ENCODE measurements at regions not wholly inside any gene's neighbourhood (a gene's known extent, or its start where the extent isn't known, plus 50 kb on each side); places are given as distances from the start of the nearest gene placed in this dataset.
"Not testable (repeated sequence)": the region's sequence is repeated elsewhere in the genome, so short reads cannot be mapped to it uniquely, and the experiment has no call there.

DNA sequence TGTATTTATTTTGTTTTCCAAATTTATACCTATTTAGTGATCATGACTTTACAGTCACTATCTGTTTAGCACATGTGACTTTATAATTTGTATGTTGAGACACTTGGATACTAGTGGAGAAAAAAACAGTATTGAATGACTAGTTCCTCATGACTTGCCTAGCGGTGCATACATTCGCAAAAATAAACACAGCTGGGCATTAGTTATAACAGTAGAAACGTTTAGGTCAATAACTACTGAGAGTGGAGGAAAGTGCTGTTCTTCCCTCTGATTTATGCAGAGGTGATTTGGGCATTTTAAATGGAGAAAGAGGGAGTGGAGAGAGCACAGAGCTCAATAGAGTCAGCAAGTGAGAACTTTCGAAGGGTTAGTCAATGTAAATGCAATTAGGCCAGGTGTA is 1679.0 kb upstream of the B3GALT2 start:
- no peaks in the 10 kb centered on the region for H3K9me3 Mint-ChIP-seq
- H3K4me3 Mint-ChIP-seq = no peak overlapping the region

DNA sequence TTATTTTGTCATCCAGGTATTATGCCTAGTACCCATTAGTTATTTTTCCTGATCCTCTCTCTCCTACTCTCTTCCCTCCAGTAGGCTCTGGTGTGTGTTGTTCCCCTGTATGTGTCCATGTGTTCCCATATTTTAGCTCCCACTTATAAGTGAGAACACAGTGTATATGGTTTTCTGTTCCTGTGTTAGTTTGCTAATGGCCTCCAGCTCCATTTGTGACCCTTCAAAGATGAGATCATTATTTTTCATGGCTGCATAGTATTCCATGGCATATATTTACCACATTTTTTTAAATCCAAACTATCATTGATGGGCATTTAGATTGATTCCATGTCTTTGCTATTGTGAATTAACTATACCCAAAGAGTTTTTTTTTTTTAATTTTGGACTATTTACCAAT is 1675.7 kb upstream of the B3GALT2 start:
- H3K4me3 Mint-ChIP-seq = no peak overlapping the region
- H3K27ac Mint-ChIP-seq = no peak overlapping the region
- ATAC-seq (replicated peaks) = no peak
- no peaks in the 10 kb centered on the region for H3K9me3 Mint-ChIP-seq
- no peaks in the 10 kb centered on the region for H3K27me3 Mint-ChIP-seq
- no peaks in the 10 kb centered on the region for H3K36me3 Mint-ChIP-seq (ENCODE audit: low read depth)
- no peaks in the 10 kb centered on the region for H3K4me1 Mint-ChIP-seq

More for the DNA sequence above, 1679.0 kb upstream of the B3GALT2 start:
- ATAC-seq (replicated peaks) = no peak
- H3K27ac Mint-ChIP-seq = no peak overlapping the region
- no peaks in the 10 kb centered on the region for H3K27me3 Mint-ChIP-seq
- H3K36me3 Mint-ChIP-seq (ENCODE audit: low read depth) = no peaks in the 10 kb centered on the region
- no peaks in the 10 kb centered on the region for H3K4me1 Mint-ChIP-seq

DNA sequence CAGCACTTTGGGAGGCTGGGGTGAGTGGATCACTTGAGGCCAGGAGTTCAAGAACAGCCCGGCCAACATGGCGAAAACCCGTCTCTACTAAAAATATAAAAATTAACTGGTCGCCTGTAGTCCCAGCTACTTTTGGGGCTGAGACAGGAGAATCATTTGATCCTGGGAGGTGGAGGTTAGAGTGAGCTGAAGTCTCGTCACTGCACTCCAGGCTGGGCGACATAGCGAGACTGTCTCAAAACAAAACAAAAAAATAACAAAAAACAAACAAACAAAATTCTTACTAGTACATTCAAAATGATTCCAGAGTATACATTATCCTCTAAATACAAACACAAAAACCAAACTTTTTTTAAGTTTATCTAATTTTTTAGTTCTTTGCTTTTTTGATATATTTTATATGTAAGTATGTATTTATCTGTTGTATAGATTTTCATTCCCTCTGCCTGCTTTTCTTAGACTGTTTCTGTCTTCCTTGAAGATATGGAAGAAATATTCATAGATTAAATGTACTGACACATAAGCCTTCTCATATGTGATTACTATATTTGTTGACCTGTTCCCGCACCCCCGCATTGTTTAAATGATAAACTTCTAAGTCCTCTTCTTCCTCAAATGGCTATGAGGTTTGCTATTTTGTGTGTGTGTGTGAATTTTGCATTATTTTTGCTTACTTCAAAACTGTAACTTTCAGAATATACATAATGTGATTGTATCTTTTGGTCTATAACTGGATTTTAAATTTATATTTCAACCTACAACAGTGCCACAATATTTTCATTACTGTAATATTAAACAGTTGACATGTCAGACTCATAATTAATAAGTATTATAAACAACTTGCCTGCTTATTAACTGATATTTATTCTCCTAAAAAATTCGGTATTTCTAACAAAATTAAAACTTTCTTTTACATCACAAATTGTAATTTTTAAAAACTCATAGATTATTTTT is 1674.1 kb upstream of the B3GALT2 start:
- Mint-ChIP-seq H3K27me3 (no peaks in the 10 kb centered on the region), H3K4me1 (no peaks in the 10 kb centered on the region), H3K9me3 (no peaks in the 10 kb centered on the region), H3K36me3 (ENCODE audit: low read depth) (no peaks in the 10 kb centered on the region), H3K27ac (no peak overlapping the region), H3K4me3 (no peak overlapping the region)
- no peak for ATAC-seq (replicated peaks)

DNA sequence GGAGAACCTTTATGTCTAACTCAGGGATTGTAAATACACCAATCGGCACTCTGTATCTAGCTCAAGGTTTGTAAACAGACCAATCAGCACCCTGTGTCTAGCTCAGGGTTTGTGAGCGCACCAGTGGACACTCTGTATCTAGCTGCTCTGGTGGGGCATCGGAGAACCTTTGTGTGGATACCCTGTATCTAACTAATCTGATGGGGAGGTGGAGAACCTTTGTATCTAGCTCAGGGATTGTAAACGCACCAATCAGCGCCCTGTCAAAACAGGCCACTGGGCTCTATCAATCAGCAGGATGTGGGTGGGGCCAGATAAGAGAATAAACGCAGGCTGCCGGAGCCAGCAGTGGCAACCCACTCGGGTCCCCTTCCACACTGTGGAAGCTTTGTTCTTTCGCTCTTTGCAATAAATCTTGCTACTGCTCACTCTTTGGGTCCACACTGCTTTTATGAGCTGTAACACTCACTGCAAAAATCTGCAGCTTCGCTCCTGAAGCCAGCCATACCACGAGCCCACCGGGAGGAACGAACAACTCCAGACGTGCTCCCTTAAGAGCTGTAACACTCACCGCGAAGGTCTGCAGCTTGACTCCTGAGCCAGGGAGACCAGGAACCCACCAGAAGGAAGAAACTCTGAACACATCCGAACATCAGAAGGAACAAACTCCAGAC is 1673.2 kb upstream of the B3GALT2 start:
- not testable (repeated sequence) for H3K27ac Mint-ChIP-seq; H3K27me3 Mint-ChIP-seq; H3K4me3 Mint-ChIP-seq; H3K4me1 Mint-ChIP-seq; H3K9me3 Mint-ChIP-seq; ATAC-seq (replicated peaks); H3K36me3 Mint-ChIP-seq (ENCODE audit: low read depth)

DNA sequence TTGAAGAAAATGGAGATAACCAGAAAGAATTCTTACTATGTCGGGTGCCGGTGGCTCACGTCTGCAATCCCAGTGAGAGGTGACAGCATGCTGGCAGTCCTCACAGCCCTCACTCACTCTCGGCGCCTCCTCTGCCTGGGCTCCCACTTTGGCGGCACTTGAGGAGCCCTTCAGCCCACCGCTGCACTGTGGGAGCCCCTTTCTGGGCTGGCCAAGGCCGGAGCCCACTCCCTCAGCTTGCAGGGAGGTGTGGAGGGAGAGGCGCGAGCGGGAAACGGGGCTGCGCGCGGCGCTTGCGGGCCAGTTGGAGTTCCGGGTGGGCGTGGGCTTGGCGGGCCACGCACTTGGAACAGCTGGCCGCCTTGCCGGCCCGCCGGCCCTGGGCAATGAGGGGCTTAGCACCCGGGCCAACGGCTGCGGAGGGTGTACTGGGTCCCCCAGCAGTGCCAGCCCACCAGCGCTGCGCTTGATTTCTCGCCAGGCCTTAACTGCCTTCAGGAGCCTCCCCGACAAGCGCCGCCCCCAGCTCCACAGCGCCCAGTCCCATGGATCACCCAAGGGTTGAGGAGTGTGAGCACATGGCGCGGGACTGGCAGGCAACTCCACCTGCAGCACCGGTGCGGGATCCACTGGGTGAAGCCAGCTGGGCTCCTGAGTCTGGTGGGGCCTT is 1672.5 kb upstream of the B3GALT2 start:
- H3K27ac Mint-ChIP-seq; H3K36me3 Mint-ChIP-seq (ENCODE audit: low read depth); H3K27me3 Mint-ChIP-seq; ATAC-seq (replicated peaks); H3K9me3 Mint-ChIP-seq; H3K4me1 Mint-ChIP-seq; H3K4me3 Mint-ChIP-seq: not testable (repeated sequence)

DNA sequence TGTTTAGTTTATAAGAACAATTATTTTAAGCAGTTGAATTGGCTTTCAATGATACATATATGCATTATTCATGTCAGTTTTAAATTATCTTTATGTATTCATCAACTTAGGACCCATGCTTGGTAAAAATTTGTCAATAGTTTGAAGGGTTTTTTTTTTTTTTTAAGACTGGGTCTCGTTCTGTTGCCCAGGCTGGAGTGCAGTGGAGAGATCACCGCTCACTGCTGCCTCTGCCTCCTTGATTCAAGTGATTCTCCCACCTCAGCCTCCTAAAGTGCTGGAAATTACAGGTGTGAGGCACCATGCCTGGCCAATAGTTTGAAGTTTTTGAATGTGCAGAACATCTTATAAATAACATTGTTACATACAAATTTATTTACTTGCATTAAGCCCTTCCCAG is 1671.0 kb upstream of the B3GALT2 start:
- Mint-ChIP-seq H3K4me1 (no peaks in the 10 kb centered on the region), H3K4me3 (no peak overlapping the region), H3K36me3 (ENCODE audit: low read depth) (no peaks in the 10 kb centered on the region), H3K27me3 (no peaks in the 10 kb centered on the region), H3K9me3 (no peaks in the 10 kb centered on the region), H3K27ac (no peak overlapping the region)
- no peak for ATAC-seq (replicated peaks)

DNA sequence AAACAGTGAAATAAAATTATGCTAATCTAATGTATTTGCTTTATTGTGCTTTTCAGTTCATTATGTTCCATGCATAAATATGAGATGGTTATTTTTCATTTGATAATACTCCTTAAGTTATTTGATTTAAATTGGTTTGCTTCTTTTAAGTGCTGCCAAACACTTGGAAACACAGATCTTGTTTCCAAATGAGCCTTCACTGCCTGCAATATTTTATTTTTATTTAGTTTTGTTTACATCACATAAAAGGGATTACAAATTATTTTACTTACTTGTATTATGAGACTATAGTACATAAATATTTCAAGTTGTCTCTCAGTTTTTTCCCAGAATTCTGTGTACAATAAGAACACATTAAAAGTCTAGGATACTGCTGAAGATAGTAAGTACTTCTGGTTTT is 1662.4 kb upstream of the B3GALT2 start:
- no peaks in the 10 kb centered on the region for H3K27me3 Mint-ChIP-seq
- H3K27ac Mint-ChIP-seq = no peak overlapping the region
- no peak for ATAC-seq (replicated peaks)
- H3K36me3 Mint-ChIP-seq (ENCODE audit: low read depth) = no peaks in the 10 kb centered on the region
- H3K4me1 Mint-ChIP-seq = no peaks in the 10 kb centered on the region
- no peak overlapping the region for H3K4me3 Mint-ChIP-seq
- no peaks in the 10 kb centered on the region for H3K9me3 Mint-ChIP-seq

DNA sequence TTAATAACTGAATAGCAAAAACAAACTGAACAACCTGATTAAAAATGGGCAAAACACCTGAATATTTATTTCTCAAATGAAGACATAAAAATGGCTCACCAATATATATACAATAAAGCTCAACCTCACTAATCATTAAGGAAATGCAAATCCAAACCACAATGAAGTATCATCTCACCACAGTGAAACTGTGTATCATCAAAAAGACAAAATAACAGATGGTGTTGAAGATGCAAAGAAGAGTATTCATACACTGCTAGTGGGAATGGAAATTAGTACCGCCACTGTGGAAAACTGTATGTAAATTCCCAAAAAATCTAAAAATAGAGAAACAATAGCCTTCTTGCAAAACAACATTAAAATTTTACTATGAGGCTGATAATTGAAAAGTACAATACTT is 1660.1 kb upstream of the B3GALT2 start:
- H3K9me3 Mint-ChIP-seq = no peaks in the 10 kb centered on the region
- ATAC-seq (replicated peaks) = no peak
- H3K27ac Mint-ChIP-seq = no peak overlapping the region
- no peaks in the 10 kb centered on the region for H3K27me3 Mint-ChIP-seq
- H3K36me3 Mint-ChIP-seq (ENCODE audit: low read depth) = no peaks in the 10 kb centered on the region
- H3K4me1 Mint-ChIP-seq = no peaks in the 10 kb centered on the region
- no peak overlapping the region for H3K4me3 Mint-ChIP-seq

DNA sequence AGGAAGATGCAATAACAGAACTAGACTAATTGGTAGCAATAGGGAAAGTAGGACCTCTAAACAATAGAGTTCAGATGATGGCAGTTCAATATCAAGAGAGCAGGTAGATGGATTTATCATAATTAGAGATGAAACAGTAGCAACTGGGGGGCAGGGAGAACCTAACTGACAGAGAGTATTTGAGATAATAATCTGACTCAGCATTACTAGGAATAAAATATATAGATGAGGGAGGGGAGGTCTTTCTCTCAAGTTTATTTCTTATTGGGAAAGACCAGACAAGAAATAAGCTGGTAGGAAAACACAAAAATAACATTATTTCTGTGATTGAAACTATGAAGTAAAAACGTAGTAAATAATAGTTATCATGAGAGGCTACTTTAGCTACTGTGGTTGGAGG is 1656.7 kb upstream of the B3GALT2 start:
- no peaks in the 10 kb centered on the region for H3K36me3 Mint-ChIP-seq (ENCODE audit: low read depth)
- no peaks in the 10 kb centered on the region for H3K9me3 Mint-ChIP-seq

DNA sequence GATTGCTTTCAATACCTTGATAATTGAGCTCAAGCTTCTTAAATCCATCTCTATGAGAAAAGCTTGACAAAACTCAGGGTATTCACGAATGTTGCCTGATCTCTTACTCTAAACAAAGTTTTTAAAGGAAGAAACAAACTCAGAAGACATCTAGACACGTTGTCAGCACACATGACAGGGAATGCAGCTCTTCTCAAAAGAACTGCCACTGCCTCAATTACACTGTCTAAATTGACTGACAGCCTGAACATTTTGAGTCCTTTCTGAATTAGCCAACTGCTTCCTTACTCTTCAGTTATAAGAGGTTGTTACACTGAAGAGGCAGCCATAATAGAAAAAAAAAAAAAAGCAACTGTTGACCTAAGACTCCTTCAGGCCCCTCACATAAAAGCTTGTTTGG is 1646.7 kb upstream of the B3GALT2 start:
- H3K27me3 Mint-ChIP-seq = no peaks in the 10 kb centered on the region
- H3K9me3 Mint-ChIP-seq = peaks cover 4% of the 10 kb centered on the region
- H3K36me3 Mint-ChIP-seq (ENCODE audit: low read depth) = no peaks in the 10 kb centered on the region

More for the DNA sequence above, 1656.7 kb upstream of the B3GALT2 start:
- Mint-ChIP-seq H3K4me1 (no peaks in the 10 kb centered on the region), H3K27ac (no peak overlapping the region), H3K27me3 (no peaks in the 10 kb centered on the region), H3K4me3 (no peak overlapping the region)
- no peak for ATAC-seq (replicated peaks)

DNA sequence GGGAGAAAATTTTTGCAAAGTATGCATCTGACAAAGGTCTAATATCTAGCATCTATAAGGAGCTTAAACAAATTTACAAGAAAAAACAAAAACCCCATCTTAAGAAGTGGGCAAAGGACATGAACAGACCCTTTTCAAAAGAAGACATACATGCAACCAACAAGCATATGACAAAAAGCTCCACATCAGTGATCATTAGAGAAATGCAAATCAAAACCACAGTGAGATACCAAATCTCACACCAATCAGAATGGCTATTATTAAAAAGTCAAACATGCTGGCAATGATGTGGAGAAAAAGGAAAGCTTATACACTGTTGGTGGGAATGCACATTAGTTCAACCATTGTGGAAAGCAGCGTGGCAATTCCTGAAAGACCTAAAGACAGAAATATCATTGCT is 1645.2 kb upstream of the B3GALT2 start:
- H3K27me3 Mint-ChIP-seq; H3K36me3 Mint-ChIP-seq (ENCODE audit: low read depth); ATAC-seq (replicated peaks); H3K4me1 Mint-ChIP-seq; H3K4me3 Mint-ChIP-seq; H3K9me3 Mint-ChIP-seq; H3K27ac Mint-ChIP-seq: not testable (repeated sequence)

More for the DNA sequence above, 1646.7 kb upstream of the B3GALT2 start:
- Mint-ChIP-seq H3K4me3 (no peak overlapping the region), H3K27ac (no peak overlapping the region), H3K4me1 (no peaks in the 10 kb centered on the region)
- no peak for ATAC-seq (replicated peaks)

DNA sequence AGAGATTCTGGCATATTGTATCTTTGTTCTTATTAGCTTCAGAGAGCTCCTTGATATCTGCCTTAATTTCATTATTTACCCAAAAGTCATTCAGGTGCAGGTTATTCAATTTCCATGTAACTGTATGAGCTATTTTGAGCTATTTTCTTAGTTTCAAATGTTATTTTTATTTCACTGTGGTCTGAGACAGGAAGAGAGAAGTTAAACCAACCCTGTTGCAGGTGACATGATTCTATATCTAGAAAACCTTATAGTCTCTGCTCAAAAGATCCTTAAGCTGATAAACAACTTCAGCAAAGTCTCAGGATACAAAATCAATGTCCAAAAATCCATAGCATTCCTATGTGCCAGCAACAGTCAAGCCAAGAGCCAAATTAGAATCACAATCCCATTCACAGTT is 1644.0 kb upstream of the B3GALT2 start:
- no peaks in the 10 kb centered on the region for H3K9me3 Mint-ChIP-seq
- H3K27me3 Mint-ChIP-seq = no peaks in the 10 kb centered on the region

DNA sequence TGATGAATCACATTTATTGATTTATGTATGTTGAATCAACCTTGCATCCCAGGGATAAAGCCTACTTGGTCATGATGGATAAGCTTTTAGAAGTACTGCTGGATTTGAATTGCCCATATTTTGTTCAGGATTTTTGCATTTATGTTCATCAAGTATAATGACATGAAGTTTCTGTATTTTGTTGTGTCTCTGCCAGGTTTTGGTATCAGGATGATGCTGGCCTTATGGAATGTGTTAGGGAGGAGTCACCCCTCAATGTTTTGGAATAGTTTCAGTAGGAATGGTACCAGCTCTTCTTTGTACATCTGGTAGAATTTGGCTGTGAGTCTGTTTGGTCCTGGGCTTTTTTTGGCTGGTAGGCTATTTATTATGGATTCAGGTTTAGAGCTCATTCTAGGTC is 1643.1 kb upstream of the B3GALT2 start:
- Mint-ChIP-seq H3K4me1 (no peaks in the 10 kb centered on the region), H3K27ac (no peak overlapping the region), H3K27me3 (no peaks in the 10 kb centered on the region), H3K4me3 (no peak overlapping the region), H3K36me3 (ENCODE audit: low read depth) (no peaks in the 10 kb centered on the region), H3K9me3 (no peaks in the 10 kb centered on the region)
- ATAC-seq (replicated peaks) = no peak

More for the DNA sequence above, 1644.0 kb upstream of the B3GALT2 start:
- ATAC-seq (replicated peaks) = no peak
- H3K4me3 Mint-ChIP-seq = no peak overlapping the region
- no peak overlapping the region for H3K27ac Mint-ChIP-seq
- no peaks in the 10 kb centered on the region for H3K36me3 Mint-ChIP-seq (ENCODE audit: low read depth)
- no peaks in the 10 kb centered on the region for H3K4me1 Mint-ChIP-seq

DNA sequence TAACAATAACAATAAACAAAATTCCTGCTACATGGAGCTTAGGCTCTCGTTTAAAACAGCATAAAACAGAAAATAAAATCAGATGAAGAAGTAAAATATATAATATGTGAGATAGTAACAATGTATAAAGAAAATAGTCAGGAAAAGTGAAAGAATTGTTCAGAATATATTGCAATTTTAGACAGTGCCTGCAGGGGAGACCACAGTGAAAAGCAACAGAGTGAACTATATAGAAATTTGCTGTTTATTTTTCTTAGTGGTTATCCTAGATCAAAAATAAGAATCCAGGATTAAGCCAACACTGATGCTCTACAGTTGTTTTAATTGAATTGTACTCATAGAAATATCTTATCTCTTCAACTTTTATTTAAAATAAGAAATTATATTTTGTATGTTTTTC is 1639.0 kb upstream of the B3GALT2 start:
- no peaks in the 10 kb centered on the region for H3K36me3 Mint-ChIP-seq (ENCODE audit: low read depth)
- H3K27me3 Mint-ChIP-seq = no peaks in the 10 kb centered on the region
- H3K4me3 Mint-ChIP-seq = no peak overlapping the region
- no peaks in the 10 kb centered on the region for H3K4me1 Mint-ChIP-seq
- no peak overlapping the region for H3K27ac Mint-ChIP-seq
- no peak for ATAC-seq (replicated peaks)
- no peaks in the 10 kb centered on the region for H3K9me3 Mint-ChIP-seq

DNA sequence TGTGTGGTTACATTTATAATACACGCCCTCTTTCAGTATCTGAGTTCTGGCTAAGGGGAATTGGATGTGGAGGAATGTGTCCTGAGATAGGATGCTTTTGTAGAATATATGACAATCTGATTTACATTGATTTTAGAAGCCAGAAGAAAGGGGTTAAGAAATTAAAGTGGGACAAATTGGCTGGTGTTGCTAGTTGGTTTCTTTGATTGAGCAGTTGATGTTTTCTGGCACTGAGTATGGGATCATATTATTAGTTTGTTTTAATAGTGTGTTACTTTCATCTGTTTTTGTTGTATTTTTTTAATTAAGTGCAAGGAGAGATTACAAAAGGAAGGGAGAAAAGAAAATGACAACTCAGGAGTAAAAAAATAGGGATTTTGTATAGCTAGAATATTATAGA is 1634.7 kb upstream of the B3GALT2 start:
- Mint-ChIP-seq H3K4me1 (no peaks in the 10 kb centered on the region), H3K4me3 (no peak overlapping the region), H3K27me3 (no peaks in the 10 kb centered on the region), H3K9me3 (no peaks in the 10 kb centered on the region), H3K27ac (no peak overlapping the region), H3K36me3 (ENCODE audit: low read depth) (no peaks in the 10 kb centered on the region)
- no peak for ATAC-seq (replicated peaks)

Data from activated T-helper 17 cell treated with anti-CD3 and anti-CD28 coated beads, Interleukin-2, amount 50 U/mL, for 72 hours (primary cell).